ENCODE measurements at regions not wholly inside any gene's neighbourhood (a gene's known extent, or its start where the extent isn't known, plus 50 kb on each side); places are given as distances from the start of the nearest gene placed in this dataset.
"Not testable (repeated sequence)": the region's sequence is repeated elsewhere in the genome, so short reads cannot be mapped to it uniquely, and the experiment has no call there.

- no peak for DNase-seq (ENCODE audit: low spot score)
These were observed 575.0 kb downstream of the CHSY3 start for GRCh38 chr5:130479045-130479804.

- DNase-seq (ENCODE audit: low spot score), result no peak
These were observed 572.1 kb downstream of the CHSY3 start for GRCh38 chr5:130476325-130476724.

- no peak for DNase-seq (ENCODE audit: low spot score)
These were observed 558.3 kb downstream of the CHSY3 start for GRCh38 chr5:130462516-130462915.

GRCh38 chr5:130455175-130455574, 550.9 kb downstream of the CHSY3 start:
- DNase-seq (ENCODE audit: low spot score), result no peak

- no peak for DNase-seq (ENCODE audit: low spot score)
These were observed 548.5 kb downstream of the CHSY3 start for GRCh38 chr5:130452744-130453143.

GRCh38 chr5:130436430-130436829, 532.2 kb downstream of the CHSY3 start:
- DNase-seq (ENCODE audit: low spot score), result no peak

- DNase-seq (ENCODE audit: low spot score), result no peak
These were observed 523.1 kb downstream of the CHSY3 start for GRCh38 chr5:130427222-130427955.

- no peak for DNase-seq (ENCODE audit: low spot score)
These were observed 521.2 kb downstream of the CHSY3 start for GRCh38 chr5:130425424-130425823.

- no peak for DNase-seq (ENCODE audit: low spot score)
These were observed 520.1 kb downstream of the CHSY3 start for GRCh38 chr5:130424341-130424740.

GRCh38 chr5:130402906-130403305, 498.6 kb downstream of the CHSY3 start:
- no peak for DNase-seq (ENCODE audit: low spot score)

- peak; percentile 3 for DNase-seq (ENCODE audit: low spot score)
These were observed 495.8 kb downstream of the CHSY3 start for GRCh38 chr5:130400091-130400490.

- DNase-seq (ENCODE audit: low spot score), result no peak
These were observed 494.6 kb downstream of the CHSY3 start for GRCh38 chr5:130398825-130399224.

GRCh38 chr5:130397727-130398126, 493.5 kb downstream of the CHSY3 start:
- not testable (repeated sequence) for DNase-seq (ENCODE audit: low spot score)

- no peak for DNase-seq (ENCODE audit: low spot score)
These were observed 492.9 kb downstream of the CHSY3 start for GRCh38 chr5:130397132-130397531.

GRCh38 chr5:130391727-130392264, 487.5 kb downstream of the CHSY3 start:
- DNase-seq (ENCODE audit: low spot score), result not testable (repeated sequence)

- no peak for DNase-seq (ENCODE audit: low spot score)
These were observed 481.9 kb downstream of the CHSY3 start for GRCh38 chr5:130386155-130386554.

- DNase-seq (ENCODE audit: low spot score), result no peak
These were observed 481.4 kb downstream of the CHSY3 start for GRCh38 chr5:130385656-130386055.

- DNase-seq (ENCODE audit: low spot score), result no peak
These were observed 461.7 kb downstream of the CHSY3 start for GRCh38 chr5:130365956-130366355.

- no peak for DNase-seq (ENCODE audit: low spot score)
These were observed 445.9 kb downstream of the CHSY3 start for GRCh38 chr5:130350131-130350530.

- no peak for DNase-seq (ENCODE audit: low spot score)
These were observed 433.1 kb downstream of the CHSY3 start for GRCh38 chr5:130337179-130337888.

- DNase-seq (ENCODE audit: low spot score), result no peak
These were observed 430.9 kb downstream of the CHSY3 start for GRCh38 chr5:130335117-130335516.

- DNase-seq (ENCODE audit: low spot score), result no peak
These were observed 428.8 kb downstream of the CHSY3 start for GRCh38 chr5:130333089-130333488.

GRCh38 chr5:130331332-130331731, 427.1 kb downstream of the CHSY3 start:
- DNase-seq (ENCODE audit: low spot score), result no peak
